HepG2 (cell line): ENCODE measurements at regions not wholly inside any gene's neighbourhood (a gene's known extent, or its start where the extent isn't known, plus 50 kb on each side); places are given as distances from the start of the nearest gene placed in this dataset.

Experiments
- CTCF ChIP-seq: sonication (generic); formaldehyde crosslinking; IDR thresholded peaks from 2 replicates; pipeline ENCODE4 v1.5.0; 2020; ENCODE audit warnings: mild to moderate bottlenecking, missing genetic modification reagents, moderate library complexity
- PCBP1 ChIP-seq: fragments of 200-400 bp; formaldehyde crosslinking; IDR thresholded peaks from 2 replicates; pipeline ENCODE4 v1.6.1; 2017; ENCODE audit warnings: mild to moderate bottlenecking, low read depth, low read length, borderline replicate concordance
- PREB ChIP-seq: sonication (generic); formaldehyde crosslinking; IDR thresholded peaks from 2 replicates; pipeline ENCODE4 v1.4.0; 2020; ENCODE audit warnings: missing genetic modification reagents
- SNRNP70 ChIP-seq: fragments of 200-400 bp; formaldehyde crosslinking; IDR thresholded peaks from 2 replicates; pipeline ENCODE4 v1.6.1; 2017; ENCODE audit warnings: mild to moderate bottlenecking, low read depth, low read length, moderate library complexity
- THAP8 ChIP-seq: sonication (generic); formaldehyde crosslinking; IDR thresholded peaks from 2 replicates; pipeline ENCODE4 v1.5.1; 2020; ENCODE audit warnings: missing genetic modification reagents, mild to moderate bottlenecking, borderline replicate concordance
- ZNF205 ChIP-seq: IDR thresholded peaks from 2 replicates; pipeline ENCODE4 v1.6.1; 2018; ENCODE audit warnings: missing biosample characterization, missing genetic modification reagents
- ZNF24 ChIP-seq: fragments of 450-650 bp; IDR thresholded peaks from 2 replicates; pipeline ENCODE4 v1.6.1; 2017; ENCODE audit warnings: antibody characterized with exemption, mild to moderate bottlenecking

- no peak for TF ChIP-seq ZNF24
- TF ChIP-seq CTCF (CRISPR knock-in tag), result no peak
- no peak for TF ChIP-seq THAP8 (CRISPR knock-in tag)
- TF ChIP-seq PCBP1, result no peak
- no peak for TF ChIP-seq SNRNP70
- no peak for TF ChIP-seq ZNF205
- no peak for TF ChIP-seq PREB (CRISPR knock-in tag)
These were observed 298.5 kb upstream of the TPK1 start for GRCh38 chr7:145134377-145134776.
